Left renal cortex interstitium (tissue), 4 donors: ENCODE measurements at regions not wholly inside any gene's neighbourhood (a gene's known extent, or its start where the extent isn't known, plus 50 kb on each side); places are given as distances from the start of the nearest gene placed in this dataset.

ENCODE experiments used
- DNase-seq, 4 donors: peaks; one replicate each; pipeline ENCODE4 v3.0.0-alpha.2; 2013; ENCODE audit warnings: low read depth in 4 of 4, low spot score in 2 of 4, missing footprints in 1 of 4

DNA sequence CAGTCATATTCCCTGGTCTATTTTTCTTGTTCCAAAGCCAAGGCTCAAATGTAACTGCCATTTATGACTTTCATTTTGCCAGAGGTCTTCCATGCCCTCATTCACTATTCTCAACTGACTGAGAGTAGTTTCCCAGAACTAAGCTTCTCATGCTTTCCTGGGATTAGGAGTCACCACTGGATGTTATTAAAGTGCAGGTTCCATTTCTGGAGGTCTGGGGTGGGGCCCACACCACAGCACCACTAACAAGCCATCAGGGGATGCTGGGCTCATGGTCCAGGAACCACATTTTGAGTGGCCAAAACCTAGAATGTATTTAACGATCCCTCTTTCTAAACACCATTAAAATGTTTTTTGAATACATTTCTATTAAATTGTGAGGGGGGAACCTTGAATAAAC lies 677.6 kb downstream of the SEMA5A start:
- no peak for DNase-seq

DNA sequence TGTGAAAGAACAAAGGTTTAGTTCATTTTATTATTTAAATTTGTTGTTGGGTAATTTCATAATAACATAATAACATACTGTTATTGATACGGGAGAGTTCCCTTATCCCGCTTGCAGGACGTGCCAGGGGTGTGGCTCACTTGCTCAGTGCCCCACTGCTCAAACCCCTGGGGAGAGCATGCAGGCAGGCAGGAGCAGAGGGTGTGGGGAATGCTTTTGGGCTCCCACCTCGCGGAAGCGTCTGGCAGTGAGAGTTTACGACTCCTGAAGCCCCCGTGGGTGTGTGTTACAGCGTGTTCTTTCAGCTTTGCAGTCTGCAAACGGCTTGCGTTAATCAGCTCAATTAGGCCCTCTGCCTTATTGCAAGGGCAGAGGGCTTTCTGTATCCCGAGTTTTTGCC lies 675.9 kb downstream of the SEMA5A start:
- DNase-seq = no peak

DNA sequence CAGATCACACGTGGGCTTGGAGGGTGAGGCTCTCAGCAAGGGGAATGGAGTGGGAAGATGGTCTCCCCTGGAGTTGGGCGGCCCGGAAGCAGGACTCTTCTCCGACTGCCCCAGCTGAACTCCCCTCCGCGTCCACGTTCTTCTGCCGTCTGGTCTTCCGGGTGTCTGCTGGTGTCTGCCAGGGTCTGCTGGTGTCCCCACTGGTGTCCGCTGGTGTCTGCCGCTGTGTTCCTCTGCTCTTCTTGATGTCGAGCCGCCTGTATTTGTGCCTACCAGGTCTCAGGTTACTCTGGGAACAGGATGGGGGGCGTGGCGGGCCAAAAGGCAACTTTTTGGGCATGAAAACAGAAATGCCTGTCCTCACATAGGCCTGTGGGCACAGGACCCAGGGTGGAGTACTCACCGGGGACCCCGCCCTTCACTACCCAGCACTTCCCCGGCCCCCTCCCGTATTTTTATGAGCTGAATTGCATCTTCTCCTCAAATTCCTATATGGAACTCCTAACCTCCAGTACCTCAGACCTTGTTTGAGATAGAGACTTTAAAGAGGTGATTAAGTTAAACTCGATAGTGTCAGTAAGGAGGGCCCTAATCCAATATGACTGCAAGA lies 675.4 kb downstream of the SEMA5A start:
- DNase-seq = no peak

DNA sequence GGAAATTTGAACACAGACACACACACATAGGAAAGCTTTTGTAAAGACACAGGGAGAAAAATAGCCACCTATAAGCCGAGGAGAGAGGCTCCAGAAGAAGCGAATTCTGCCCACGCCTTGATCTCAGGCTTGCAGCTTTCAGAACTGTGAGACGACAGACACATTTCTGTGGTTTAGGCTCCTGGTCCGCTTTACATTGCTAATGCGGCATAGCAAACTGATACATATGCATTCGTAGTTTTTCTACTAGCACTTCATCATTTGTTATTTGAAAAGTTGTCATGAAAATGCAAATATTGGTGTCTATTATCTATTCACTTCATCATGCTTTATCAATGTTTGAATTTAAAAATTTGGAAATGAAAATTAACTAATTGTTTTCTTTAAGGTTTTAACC lies 674.9 kb downstream of the SEMA5A start:
- no peak for DNase-seq

DNA sequence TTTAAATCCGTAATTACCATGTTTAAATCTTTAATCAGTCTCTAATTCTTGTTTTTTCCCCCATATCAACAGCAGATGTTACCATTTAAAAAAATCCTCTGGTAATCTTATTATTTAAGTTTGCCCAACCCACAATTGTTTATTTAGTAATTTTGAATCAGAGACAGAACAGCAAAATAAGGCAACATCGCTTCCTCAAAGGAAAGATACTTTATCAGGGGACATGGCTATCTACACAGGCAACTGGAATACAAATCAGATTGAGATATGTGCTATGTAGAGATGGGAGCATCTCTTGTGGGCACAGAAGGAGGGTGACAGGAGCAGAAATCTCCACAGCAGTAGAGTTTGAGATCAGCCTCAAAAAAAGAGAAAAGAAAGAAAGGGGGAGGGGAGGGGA lies 674.4 kb downstream of the SEMA5A start:
- no peak for DNase-seq

DNA sequence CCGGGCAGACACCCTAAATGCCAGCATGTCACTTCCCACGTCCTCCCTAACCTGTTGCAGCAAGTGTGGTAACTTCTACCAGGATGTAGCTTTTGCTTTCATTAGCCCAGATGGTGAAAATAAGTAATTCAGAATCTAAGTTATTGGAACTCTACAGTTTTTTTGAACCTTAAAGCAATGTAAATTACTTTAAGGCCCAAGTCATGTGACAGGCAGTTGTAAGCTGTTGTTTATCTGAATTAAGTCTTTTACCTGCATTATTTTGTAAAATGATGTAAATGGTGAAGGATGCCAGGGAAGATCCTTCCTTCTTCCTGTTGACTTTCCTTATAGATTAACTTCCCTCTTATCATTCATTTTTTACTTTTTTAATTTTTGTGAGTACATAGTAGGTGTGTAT lies 670.2 kb downstream of the SEMA5A start:
- no peak for DNase-seq

DNA sequence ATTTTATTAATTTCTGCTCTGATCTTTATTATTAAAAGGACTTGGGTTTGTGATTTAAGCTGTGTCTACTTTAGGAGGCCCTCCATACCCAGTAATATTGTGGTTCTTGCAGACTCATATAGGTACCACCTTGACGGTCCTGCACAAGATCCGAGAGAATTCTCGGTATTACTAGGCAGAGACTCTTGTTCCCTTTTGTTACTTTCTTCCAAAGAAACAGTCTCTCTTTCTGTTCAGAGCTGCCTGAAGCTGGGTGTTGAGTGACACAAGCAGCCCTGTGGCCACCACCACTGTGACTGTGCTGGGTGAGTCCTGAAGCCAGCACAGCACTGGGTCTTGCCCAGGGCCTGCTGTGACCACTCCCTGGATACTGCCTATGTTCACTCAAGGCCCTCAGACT lies 666.6 kb downstream of the SEMA5A start:
- no peak for DNase-seq

DNA sequence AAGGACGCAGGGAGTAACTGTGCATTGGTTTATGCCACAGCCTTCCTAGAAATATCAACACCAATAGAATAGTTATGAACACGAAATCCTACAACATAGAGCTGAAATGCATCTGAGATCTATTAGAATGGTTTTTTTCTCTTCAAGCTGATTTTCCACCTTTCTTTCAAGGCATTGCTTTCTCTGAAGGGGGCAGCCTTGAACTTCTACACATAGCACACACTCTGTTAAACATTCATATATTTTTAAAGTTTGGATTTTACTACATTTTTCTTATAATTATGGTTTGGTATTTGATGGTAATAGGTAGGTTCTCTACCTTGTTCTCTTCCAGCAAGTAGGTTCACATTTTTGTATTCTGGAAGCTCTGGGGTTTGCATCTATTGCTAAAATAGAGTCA lies 661.8 kb downstream of the SEMA5A start:
- DNase-seq = no peak

DNA sequence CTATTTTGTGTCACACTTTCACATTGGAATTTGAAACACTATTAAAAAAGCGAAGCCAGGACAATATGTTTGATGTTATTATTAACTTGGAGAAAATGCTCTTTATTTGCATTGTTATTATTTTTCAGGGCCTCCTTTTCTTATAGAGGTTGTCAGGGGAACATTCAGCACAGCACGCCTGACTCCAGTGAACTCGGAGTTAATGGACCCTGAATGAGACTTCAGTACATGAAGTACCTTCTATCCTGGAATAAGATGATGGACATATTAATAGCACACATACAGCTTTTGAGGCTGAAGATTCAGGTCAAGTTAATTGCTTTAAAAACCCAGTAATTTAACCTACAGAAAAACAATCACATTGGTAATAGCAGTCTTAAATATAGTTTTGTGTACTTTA lies 652.9 kb downstream of the SEMA5A start:
- peak in 1 of 4 donors; percentile 13 for DNase-seq

DNA sequence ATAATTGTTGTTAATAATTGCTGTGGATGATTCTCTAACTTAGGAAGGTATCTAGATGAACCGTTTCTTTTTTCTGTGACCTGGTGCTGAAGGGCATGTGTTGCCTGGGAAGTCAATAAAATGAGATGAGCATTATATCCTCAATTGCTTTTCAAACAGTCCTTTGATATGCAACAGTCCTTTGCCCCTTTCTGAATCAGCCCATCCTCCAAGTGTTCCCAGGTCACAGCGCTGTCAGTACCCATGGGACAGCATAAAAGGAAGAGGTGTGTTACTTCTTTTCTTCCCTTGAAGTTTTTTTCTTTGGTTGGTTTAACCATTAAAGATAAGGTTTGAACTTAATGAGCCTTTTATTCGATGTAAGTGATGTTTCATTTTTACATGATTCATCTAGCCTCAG lies 651.8 kb downstream of the SEMA5A start:
- no peak for DNase-seq

DNA sequence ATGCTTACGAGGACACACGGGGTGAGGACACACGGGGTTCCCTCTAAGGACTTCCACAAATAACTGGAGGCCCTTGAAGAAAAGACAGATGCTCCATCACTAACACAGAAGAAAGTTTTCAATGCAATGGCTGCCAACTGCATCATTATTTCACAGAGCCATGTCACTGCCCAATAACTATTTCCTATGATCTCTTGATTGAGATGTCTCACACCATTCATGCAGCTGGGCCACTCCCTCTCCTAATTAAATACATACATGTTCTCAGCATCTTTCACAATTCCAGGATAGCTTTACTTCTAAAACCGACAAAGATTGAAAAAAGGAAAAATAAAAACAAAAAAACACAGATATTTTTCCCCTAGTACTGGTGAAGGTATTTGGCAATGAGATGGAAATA lies 650.8 kb downstream of the SEMA5A start:
- DNase-seq = no peak

DNA sequence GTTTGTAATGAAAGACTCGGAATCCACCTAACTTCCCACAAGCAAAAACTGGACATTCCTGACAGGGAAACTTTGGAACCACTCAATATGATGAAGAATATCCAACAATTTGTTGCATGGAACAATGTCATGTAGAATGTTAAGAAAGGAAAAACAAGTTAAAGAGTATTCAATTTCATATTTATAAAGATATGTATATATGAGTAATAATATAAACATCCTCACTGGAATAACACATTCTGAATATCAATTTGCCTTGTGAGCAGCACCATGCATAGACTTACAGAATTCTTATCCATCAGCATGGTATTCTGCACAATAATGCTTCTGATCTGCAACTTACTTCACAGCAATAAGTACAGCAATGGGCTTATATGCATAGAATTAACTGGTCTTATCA lies 650.3 kb downstream of the SEMA5A start:
- no peak for DNase-seq

DNA sequence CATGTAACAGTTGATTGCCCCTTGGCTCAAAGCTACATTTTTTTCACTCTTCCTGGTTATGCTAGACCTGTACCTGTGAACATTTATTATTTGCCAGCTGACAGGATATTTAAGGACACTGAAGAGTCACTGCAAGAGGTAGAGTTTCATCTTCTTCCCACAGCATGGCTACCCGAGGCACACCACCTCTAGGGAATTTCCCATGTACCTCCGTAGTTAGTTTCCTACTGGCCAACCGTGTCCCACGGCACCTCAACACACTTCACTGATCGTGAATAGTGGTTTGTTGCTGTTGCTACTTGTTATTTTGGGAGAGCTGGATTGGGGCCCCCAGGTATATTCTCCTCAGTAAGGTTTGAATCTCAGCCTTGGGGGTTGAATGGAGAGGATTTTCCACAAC lies 648.6 kb downstream of the SEMA5A start:
- no peak for DNase-seq

DNA sequence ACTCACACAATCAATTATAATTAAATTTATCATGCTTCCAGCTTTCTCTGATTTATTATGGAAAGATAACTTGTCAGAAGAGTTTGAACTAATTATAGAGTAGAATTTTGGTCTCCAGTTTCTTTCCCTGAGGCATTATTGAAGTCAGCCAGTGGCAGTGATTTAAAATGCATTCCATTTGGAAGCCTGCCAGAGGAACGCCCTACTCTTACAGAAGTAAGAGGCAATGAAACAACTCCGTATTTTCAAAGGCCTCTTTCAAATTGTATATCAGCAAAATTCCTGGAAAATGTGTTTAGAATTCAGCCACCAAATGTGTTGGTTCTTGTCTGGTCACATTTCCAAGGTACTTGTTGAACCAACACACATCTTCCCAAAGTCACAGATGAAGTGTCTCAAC lies 640.9 kb downstream of the SEMA5A start:
- peak in 1 of 4 donors; percentile 28 for DNase-seq

DNA sequence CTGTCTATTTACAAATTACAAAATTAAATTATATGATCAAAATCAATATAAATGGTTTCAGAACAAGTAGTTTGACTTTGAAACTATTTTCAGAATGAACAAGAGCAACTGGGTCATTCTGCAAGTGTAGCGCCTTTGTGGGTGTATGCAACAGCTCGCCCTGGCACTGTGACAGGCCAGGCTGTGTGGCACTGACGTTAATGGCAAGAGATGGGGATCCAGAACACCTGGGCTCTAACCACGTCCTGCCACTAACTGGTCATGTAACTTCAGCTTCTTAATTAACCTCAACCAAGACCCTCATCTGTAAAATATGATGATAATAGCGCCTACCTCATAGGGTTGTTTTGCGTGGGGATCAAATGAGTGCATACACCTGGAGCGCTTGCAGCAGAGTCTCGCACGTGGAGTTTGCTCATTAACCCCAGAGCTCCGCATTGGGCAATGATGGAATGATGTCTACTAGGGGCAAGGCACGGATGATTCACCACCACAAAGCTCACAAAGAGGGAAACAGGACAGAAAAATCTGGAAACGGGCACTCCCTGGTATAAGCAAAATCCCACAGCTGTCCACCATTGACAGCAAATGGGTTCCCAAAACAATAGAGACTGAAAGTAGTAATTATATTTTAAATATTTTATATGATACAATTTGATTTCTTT lies 639.4 kb downstream of the SEMA5A start:
- no peak for DNase-seq

DNA sequence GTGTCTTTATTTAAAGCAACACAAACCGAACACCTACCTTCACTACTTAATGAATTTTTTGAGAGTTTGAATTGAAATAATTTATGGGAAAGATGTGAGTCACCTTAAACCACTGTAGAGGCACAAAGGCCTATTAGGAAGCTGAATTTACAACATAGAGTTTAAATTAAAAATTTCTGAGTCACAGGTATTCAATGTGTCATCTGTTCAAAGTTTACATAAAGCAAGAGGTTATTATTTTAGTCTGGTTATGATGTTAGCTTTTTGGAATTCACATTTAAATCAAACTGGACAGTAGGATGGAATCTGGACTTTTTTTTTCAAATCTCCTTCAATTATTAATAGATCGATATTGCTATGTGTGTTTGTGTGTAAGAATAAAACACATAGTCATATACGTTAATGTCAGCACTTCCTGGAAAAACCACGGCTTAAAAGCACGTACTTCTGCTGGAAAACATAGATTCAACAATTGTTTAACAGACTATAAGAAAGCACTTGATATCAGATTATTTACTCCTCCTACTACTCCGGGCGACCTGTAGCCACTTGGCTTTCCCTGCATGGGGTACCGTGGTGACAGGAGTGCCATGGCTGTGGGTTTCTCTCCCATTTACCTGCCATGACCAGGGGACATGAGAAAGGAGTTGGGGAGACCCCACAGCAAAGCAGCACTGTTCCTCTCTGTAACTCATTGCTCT lies 638.6 kb downstream of the SEMA5A start:
- DNase-seq = no peak

DNA sequence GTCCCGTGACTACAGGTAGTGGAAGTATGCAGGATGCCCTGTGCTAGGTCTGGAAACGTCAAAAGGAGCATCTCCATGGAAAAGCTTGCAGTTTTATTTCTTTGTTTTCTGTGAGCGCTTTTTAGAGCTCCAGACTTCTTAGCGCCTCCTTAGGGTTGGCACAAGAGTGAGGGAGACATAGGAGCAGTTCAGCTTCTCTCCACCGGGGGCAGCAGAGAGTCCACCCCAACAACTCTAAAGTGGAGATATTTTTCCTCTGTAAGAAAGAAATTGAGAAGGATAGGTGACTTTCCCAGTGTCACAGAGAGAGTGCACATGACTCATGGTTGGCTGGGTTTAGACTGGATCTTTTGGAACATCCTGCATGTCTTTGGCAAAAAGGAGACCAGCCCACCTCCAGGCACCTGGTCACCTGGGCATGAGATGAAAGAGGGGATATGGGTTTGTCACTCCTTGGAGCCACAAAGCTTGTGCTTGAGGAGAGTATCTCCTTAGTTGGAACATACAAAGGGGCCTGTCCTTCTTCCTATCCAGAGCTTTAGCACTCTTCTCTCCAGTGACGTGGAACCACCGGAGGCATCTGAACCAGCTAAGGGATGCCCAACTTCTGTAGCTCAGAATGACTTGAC lies 637.7 kb downstream of the SEMA5A start:
- no peak for DNase-seq

DNA sequence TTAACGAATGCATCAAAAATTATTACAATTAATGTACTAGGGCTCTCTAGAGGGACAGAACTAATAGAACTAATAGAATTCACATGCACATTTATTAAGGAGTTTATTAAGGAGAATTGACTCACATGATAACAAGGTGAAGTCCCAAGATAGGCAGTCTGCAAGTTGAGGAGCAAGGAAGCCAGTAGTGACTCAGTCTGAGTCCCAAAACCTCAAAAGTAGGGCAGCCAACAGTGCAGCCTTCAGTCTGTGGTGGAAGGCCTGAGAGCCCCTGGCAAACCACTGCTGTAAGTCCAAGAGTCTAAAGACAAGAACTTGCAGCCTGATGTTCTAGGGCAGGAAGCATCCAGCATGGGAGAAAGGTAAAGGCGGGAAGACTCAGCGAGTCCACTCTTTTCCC lies 633.8 kb downstream of the SEMA5A start:
- no peak for DNase-seq

DNA sequence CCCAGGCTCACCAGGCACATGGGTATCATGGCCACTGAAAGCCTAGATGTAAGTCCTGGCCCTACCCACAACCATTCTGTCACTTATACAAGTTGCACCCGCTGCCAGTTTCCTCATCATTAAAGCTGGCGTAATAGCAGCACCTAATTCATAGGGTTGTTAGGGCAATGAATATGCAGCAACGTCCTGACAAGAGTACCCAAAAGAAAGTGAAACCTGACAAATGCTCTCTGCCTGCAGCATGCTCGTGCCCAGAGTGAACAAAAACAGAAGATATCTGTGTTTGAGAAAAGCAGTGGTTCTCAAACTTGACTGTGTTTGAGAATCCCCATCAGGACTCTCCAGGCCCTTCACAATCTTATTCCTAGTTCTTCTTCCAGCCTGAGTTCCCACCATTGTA lies 632.4 kb downstream of the SEMA5A start:
- DNase-seq = no peak

DNA sequence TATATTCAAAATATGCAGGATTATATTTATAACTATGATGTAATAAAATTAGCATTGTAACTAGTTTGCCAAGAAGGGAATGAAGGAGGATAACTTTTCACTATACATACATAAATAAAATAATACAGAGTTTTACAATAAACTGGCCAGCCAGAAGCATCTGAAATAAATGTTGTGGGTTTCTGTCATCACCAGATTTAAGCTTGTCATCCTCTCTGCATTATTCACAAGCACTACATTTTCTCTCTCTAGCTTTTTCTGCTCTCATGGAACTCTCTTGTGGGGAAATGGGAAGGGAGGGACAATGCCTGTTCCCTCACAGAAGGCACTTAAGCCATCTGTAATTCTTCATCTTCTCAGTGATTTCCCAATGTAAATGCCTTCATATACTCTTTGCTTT lies 626.8 kb downstream of the SEMA5A start:
- DNase-seq = no peak

DNA sequence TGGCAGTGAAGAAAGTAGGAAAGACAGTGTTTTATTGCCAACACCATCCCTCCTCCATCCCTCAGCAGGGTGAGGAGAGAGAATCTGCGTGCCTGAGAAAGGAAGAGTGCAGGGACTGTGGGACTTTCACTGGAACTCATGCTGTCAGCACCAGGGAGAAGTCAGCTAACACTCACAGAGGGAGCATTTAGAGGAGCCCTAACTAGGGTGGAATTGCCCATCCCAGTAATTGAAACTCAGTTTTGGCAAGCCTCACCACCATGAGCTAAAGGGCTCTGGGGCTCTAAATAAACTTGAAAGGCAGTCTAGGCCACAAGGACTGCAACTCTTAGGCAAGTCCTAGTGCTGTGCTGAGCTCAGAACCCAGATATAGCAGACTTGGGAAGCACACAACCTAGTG lies 622.3 kb downstream of the SEMA5A start:
- no peak for DNase-seq
